HS-5 (cell line): ENCODE measurements at regions not wholly inside any gene's neighbourhood (a gene's known extent, or its start where the extent isn't known, plus 50 kb on each side); places are given as distances from the start of the nearest gene placed in this dataset.
"Not testable (repeated sequence)": the region's sequence is repeated elsewhere in the genome, so short reads cannot be mapped to it uniquely, and the experiment has no call there.

Source experiments
- DNase-seq: peaks from one replicate; pipeline ENCODE4 v3.0.0-alpha.2; 2012; ENCODE audit warnings: low read depth

DNA sequence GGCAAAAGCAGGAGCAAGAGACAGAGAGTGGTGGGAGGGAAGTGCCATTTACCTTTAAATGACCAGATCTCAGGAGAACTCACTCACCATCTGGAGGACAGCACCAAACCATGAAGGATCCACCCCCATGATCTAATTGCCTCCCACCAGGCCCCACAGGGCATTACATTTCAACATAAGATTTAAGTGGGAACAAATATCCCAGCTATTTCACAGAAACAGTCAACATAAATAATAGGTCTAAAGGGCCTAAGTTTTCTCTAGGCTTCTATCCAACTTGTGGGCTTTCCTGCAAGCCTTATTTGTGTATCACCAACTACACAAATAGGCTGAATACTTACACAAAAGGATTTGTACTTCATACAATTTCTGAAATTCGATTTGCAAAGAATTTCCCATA, 196.8 kb upstream of the POT1 start:
- DNase-seq: no peak

GRCh38 chr7:125125315-125125714, 195.7 kb upstream of the POT1 start:
- no peak for DNase-seq

- no peak for DNase-seq
These were observed 192.5 kb upstream of the POT1 start for GRCh38 chr7:125122173-125122572.

GRCh38 chr7:125119559-125120115, 190.0 kb upstream of the POT1 start:
- no peak for DNase-seq

DNA sequence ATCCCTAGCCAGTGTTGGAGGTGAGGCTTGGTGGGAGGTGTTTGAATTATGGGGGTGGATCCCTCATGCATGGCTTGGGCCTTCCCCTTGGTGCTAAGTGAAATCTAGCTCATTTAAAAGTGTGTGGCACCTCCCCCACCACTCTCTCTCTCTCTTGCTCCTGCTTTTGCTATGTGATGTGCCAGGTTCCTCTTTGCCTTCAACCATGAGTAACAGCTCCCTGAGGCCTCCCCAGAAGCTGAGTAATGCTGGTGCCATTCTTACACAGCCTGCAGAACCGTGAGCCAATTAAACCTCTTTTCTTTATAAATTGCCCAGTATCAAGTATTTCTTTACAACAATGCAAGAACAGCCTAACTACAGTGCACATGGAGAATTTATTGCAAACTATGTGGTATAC, 188.8 kb upstream of the POT1 start:
- no peak for DNase-seq

GRCh38 chr7:125112850-125113249, 183.2 kb upstream of the POT1 start:
- DNase-seq: no peak

DNA sequence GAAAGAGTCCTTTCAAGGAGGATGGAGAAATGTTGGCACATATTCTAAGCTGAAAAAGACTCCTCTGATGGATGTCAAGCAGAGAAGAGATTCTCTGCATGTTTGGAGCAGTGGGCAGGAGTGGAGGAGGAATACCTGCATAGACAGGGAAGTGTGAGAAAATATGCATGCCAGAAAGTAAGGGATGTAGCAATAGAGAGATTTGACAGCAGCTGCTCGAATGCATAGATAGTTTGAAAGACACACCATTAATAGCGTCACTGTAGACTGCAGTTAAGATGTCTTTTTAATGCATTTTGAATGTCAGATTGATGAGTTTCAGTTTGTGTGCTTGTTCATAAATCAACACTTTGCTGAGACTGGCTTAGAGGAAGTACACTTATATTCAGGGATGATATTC, 169.9 kb upstream of the POT1 start:
- DNase-seq: no peak

- no peak for DNase-seq
These were observed 168.8 kb upstream of the POT1 start for GRCh38 chr7:125098377-125098970.

- DNase-seq: no peak
These were observed 161.0 kb upstream of the POT1 start for GRCh38 chr7:125090596-125090995.

DNA sequence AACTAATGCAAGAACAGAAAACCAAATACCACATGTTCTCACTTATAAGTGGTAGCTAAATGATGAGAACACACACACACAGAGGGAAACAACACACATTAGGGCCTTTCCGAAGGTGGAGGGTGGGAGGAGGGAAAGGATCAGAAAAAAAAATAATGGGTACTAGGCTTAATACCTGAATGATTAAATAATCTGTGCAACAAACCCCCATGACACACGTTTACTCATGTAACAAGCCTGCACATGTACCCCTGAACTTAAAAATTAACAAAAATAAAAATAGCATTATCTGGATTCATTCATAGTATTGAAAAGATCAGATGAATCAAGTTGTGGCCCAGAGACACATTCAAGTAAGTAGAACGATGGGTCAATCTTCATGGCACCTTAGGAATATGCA, 159.5 kb upstream of the POT1 start:
- no peak for DNase-seq

GRCh38 chr7:125088555-125088954, 158.9 kb upstream of the POT1 start:
- DNase-seq: no peak

DNA sequence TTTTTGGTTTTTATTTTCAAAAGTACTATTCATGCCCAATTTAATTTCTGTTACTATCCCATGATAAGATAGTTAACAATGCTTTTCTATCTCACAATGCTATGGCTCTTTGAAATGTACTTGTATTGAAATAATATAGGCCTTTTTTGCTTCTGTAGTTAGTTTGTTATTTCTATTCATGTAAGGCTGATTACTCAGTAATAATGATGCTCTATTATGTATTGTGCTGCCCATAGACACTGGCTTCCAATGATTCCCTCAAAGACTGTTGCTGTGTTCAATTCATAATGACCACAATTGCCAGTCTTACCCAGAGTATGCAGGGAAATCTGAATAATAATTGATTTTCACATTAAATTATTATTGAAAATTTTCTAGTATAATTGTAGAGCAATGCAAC, 155.5 kb upstream of the POT1 start:
- no peak for DNase-seq

GRCh38 chr7:125084196-125084595, 154.6 kb upstream of the POT1 start:
- DNase-seq: no peak

GRCh38 chr7:125074141-125074540, 144.5 kb upstream of the POT1 start:
- DNase-seq: no peak

GRCh38 chr7:125065546-125065945, 135.9 kb upstream of the POT1 start:
- DNase-seq: no peak

DNA sequence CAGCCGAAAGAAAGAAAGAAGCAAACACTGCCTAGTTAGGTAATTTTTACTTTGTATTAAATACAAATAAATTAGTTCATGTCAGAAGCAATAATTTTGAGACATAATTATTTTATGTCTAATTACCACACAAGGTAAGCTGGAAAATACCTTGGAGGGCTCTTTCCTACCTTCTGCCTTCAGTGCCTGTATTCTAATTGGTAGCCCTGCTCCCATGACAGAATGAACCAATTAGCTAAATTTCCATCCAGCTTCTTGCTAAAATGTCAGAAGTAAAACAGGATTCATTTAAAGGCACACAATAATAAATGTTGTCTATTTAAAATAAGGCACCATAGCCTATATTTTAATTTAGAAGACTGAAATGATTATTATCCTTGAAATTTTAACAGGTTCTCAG, 135.4 kb upstream of the POT1 start:
- no peak for DNase-seq

DNA sequence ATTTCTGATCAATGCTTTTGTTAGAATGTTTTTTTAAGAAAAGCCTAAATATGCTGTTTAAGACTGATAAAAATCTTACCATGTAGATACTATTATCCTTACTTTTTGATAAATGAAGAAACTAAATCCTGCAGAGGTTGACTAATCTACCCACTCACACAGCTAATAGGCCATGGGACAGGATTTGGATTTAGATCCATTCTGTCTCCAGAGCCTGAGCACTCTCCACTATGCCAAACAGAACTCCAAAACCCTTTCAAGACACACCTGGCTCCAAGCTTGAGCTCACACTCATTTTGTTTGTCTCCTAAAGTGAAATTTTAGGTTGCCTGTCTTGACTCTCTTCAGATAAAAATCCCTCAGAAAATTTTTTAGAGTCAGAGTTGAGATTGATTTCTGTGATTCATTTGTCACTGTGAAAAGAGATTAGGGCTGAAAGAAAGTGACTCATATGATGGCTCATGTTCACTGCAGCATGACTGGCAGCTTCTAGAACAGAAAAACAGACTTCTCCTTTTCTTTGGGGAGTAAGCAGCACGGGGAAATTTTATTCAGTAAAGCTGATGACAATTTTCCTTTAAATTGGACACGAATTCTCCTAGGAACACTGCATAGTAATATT, 132.3 kb upstream of the POT1 start:
- DNase-seq: peak; percentile 26

DNA sequence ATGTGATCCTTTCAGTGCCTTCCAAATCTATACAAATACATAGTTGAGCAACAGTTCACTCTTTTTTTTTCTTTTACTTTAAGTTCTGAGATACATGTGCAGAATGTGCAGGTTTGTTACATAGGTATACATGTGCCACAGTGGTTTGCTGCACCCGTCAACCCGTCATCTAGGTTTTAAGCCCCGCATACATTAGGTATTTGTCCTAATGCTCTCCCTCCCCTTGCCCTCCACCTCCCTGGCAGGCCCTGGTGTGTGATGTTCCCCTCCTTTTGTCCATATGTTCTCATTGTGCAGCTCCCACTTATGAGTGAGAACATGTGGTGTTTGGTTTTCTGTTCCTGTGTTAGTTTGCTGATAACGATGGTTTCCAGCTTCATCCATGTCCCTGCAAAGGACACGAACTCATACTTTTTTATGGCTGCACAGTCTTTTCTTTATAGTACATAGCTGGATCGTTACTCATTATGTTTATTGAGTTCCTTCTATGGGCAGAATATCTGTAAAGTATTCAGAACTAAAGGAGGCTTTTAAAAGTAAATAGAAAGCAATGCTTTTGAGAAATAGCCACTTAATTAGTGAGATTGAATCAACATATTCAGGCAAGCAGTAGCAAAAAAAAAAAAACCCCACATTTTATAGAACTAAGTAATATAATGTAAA, 131.6 kb upstream of the POT1 start:
- DNase-seq: not testable (repeated sequence)

GRCh38 chr7:125059861-125060456, 130.3 kb upstream of the POT1 start:
- DNase-seq: no peak

DNA sequence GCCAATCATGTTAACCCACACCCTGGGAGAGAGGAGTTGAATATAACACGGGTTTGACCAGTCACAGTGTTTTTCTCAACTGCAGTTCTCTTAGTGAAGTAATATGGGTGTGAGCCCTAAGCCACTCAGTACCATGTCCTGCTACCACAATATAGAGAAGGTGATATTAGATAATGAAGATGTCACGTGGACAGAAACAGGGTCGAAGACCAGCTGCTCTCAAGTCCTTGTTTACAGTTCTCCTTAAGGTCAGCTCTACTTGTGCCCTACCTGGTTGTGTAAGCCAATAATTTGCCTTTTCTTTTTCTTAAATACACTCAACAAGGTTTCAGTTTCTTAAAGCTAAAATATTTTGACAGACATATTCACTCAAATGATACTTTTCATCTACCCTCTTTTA, 128.3 kb upstream of the POT1 start:
- DNase-seq: no peak

DNA sequence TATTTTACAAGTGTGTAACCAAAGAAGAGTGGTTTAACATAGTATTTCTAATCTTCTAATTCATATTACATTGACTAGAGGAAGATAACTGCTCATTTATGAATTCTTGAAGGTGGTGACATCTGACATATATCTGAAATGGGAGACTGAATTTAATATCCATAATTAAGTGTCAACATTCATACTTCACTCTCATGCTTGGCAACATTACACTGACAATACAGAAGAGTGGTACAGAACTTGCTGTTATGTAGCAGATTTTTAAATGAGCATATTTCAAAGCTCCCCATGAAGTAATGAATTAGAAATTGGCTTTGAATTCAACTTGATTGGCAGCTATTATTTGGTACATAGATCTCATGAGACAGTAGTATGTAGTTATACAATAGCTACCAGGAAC, 125.8 kb upstream of the POT1 start:
- no peak for DNase-seq

DNA sequence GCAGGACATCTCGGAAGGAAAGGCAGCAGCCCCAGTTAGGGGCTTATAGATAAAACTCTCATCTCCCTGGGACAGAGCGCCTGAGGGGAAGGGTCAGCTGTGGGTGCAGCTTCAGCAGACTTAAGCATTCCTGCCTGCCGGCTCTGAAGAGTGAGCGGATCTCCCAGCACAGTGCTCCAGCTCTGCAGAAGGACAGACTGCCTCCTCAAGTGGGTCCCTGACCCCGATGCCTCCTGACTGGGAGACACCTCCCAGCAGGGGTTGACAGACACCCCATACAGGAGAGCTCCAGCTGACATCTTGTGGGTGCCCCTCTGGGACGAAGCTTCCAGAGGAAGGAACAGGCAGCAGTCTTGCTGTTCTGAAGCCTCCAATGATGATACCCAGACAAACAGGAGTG, 117.1 kb upstream of the POT1 start:
- no peak for DNase-seq

DNA sequence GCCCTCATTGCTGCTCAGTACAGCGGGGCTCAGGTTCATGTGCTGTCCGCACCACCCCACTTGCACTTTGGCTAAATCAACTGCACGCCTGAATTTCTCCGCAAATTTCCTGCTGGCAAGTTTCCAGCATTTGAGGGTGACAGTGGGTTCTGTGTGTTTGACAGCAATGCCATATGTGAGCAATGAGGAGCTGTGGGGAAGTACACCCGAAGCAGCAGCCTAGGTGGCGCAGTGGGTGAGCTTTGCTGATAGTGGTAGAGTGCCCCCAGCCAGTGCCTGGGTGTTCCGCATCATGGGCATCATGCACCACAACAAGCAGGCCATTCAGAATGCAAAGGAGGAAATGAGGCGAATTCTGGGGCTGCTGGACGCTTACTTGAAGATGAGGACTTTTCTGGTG, 103.9 kb upstream of the POT1 start:
- DNase-seq: no peak
